ENCODE measurements at regions not wholly inside any gene's neighbourhood (a gene's known extent, or its start where the extent isn't known, plus 50 kb on each side); places are given as distances from the start of the nearest gene placed in this dataset.

DNA sequence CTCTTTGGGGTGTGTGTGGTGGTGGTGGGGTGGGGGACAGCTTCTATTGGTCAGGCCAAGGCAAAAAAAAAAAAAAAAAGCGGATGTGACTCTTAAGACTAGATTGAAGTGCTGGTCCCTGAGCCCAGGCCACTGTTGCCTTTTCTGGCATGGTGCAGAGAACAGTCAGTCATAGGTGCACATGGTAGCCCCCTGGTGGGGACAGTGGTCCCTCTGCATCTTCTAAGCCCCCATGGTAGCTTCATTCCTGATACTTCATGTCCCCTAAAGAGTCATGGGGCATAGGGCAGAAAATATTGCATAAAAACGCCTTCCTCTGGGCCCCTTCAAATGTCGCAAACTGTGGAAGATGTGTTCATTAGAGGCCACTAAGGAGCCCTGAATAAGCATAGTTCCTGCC is 371.8 kb downstream of the NPHP4 start:
- DNase-seq: no peak

DNA sequence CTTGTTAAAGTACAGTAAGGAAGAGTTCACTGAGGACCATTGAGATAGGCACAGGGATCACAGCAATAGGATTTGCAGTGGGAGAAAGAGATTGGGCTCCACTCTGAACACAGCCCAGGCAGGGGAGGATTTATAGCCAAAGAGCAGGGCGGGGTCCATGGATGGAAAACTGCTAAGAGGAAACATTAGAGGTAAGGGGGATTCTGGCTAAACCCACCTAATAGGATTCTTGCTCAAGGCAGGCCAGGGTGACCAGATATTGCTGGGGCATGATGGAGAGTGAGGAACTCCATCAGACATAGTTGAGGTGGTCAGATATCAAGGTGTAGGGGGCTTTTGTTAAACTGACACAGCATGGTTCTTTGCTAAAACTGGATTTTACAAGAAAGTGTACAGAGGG is 372.8 kb downstream of the NPHP4 start:
- DNase-seq: no peak

DNA sequence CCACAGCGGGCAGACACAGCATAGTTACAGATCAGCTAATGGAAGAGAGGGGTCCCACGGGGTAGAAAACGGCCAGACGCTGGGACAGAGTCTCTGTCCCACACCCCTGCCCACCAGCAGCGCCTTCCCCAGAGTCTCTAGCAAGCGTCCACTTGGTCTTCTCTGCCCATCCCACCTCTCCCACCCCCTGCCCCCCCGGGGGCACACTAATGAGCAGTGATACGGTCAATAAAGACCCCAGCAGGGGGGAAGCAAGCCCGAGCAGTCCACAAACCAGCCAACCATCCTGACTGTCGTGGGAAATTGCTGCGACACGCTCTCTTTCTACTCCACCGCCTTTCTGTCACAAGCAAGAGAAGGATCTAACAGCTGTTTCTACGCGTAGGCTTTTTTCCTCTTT is 374.7 kb downstream of the NPHP4 start:
- no peak for DNase-seq

DNA sequence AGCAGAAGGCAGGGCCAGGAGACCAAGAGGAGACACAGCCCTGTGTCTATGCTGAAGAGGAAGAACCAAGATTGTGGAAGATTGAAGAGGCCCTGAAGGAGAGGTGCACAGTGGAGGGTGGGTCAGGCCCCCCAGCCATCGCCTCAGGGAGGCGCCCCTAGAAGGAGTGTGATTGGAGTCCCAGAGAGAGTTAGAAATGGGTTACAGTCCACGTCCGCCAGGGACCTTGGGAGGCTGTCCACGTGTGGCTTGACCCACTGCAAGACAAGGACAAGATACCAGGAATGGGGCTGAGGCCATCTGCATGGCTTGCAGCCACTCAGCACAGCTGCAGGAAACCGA is 375.1 kb downstream of the NPHP4 start:
- DNase-seq: no peak

DNA sequence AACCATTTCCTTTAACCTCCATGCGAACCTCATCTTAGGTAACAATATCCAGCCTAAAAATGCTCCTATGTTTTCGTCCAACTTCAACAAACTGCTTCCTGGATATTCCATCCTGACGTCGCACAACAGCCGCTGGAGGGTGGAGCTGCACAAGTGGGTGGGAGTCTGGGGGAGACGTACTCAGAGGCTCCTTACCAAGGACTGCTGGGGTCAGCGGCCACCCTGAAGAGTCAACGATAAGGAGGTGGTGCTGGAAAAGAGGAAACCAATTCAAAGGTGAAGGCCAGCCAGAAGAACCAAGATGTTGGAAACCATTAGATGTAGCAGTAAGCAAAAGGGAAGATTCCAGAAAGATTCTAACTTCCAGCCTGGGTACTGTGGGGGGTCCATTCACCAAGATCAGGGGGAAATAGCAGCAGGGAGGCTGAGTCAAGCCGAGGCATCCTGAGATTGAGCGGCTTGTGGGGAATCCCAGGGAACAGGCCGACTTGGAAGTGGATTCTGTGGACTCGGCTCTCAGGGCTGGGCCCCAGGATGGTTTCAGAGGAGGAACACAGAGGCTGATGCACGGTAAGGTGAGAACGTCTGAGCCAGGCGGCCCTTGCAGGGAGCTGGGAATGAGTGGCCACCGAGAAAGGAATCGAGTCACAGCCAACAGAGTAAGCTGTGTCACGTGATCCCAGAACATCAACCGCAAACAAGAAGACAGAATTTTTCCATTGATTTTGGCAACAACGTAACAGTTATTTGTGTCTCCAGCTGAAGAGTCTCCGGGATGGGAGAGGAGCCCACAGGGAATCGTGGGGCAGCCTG is 375.7 kb downstream of the NPHP4 start:
- no peak for DNase-seq

DNA sequence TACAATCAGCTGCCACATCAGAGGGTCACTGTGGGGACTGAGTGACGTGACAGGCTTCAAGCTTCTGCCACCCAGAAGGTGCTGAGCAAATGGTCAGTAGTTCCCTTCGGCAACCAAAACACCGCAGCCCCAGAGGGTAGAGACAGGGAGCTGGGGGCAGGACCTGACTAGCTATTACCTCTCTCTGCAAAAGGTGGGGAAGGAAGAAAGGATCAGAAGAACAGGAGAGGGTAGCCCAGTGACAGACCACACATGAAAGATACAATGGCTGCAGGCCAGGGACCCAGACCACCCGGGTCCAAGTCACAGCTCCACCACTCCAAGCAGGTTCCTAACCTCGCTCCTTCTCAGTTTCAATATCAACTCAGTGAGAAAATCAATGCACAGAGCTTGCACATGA is 377.1 kb downstream of the NPHP4 start:
- DNase-seq: no peak

DNA sequence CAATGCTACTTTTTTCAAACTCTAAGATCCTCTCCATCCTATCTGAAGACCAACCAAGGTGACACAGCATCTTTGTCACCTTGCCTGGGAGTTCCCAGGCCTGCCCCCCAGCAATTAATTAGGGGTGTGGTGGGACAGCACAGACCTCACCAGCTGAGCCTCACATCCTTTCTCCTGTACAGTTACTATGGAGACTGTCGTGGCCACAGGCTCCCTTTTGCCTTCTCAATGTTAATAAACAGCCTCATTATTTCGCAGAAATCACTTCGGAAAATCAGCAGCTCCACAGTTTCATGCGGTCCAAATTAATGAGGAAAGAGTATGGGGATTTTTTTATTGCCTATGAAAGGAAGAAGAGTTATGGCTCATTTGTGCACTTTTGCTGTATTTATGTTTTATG is 378.3 kb downstream of the NPHP4 start:
- DNase-seq: no peak

DNA sequence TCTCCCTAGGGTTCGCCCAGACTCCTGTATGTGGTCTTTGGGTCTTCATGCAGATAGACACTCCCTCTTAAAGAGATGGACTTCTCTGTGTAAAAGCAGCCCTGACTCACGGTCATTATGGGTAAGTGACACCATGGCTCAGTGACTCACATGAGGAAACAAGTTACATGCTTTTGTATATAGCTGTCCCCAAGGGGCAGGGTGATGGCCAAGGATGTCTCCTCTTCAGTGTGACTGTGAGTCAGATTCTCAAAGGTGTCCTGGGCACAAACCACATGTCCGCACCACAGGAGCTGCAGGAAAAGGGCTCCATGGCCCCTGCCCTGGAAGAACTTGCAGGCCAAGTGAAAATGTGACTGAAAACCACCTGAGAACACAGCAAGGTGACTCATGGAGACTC is 380.4 kb downstream of the NPHP4 start:
- no peak for DNase-seq

DNA sequence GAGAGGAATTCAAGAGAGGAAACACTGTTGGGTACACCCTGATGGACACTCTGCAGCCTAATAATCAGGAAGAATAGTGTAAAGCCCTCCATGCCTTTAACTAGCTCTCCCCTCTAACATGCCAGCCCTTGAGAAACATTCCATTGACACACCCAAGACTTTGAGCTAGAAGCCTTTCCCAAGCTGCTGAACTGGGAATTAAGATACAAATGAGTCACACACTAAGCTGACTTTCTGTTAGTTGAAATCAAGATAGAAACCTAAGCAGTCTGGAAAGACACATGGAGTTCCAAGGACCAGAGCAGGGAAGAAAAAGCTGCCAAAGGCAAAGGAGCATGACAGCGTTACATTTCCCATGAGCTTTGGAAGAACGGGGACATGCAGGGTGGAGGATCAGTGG is 380.8 kb downstream of the NPHP4 start:
- DNase-seq: no peak

DNA sequence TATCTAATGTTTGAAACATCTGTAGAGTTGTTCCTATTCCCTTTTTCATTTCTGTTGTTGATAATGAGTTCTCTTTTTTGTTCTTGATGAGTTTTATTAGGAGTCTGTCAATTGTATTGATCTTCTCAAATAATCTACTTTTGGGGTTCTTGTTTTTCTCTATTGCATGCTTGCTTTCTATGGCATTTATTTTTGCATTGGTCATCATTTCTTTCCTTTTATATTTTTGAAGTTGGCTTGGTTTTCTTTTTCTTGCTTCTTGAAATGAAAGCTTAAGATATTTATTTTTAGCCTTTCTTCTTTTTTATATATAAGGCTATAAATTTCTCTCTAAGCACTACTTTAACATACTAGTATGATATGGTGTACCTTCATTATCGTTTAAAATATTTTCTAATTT is 381.8 kb downstream of the NPHP4 start:
- DNase-seq: no peak

DNA sequence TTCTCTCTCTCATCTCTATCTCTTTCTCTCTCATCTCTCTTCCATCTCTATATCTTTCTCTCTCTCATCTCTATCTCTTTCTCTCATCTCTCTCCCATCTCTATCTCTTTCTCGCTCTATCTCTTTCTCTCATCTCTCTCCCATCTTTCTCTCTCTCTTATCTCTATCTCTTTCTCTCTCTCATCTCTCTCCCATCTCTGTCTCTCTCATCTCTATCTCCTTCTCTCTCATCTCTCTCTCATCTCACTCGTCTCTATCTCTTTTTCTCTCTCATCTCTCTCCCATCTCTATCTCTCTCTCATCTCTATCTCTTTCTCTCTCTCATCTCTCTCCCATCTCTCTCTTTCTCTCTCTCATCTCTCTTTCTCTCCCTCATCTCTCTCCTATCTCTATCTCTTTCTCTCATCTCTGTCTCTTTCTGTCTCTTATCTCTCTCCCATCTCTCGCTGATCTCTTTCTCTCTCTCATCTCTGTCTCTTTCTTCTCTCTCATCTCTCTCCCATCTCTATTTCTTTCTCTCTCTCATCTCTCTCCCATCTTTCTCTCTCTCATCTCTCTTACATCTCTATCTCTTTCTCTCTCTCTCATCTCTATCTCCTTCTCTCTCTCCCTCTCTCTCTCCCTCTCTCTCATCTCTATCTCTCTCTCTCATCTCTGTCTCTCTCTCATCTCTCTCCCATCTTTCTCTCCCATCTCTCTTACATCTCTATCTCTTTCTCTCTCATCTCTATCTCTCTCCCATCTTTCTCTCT is 388.7 kb downstream of the NPHP4 start:
- no peak for DNase-seq

DNA sequence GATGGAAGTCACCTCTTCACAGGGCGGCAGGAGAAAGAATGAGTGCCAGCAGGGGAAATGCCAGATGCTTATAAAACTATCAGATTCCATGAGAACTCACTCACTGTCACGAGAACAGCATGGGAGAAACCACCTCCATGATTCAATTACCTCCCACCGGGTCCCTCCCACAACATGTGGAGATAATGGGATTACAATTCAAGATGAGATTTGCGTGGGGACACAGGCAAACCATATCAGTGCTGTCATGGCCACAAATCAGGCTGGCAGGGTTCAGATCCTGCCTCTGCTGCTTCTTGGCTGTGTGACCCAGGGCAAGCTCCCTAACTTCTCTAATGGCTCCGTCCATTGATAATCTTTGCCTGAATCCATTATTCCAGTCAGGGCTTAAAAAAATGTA is 389.5 kb downstream of the NPHP4 start:
- peak; percentile 27 for DNase-seq

DNA sequence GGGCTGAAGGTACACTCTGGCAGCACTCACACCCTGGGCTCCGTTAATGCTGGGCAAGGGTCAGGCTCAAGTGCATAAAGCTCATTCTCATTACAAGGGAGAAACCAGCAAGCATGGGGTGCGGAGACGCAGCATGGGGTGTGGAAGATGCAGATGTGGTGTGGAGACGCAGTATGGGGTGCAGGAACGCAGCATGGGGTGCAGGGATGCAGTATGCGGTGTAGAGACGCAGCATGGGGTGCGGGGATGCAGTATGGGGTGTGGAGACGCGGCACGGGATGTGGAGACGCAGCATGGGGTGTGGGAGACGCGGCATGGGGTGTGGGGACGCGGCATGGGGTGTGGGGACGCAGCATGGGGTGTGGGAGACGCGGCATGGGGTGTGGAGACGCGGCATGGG is 390.7 kb downstream of the NPHP4 start:
- no peak for DNase-seq

DNA sequence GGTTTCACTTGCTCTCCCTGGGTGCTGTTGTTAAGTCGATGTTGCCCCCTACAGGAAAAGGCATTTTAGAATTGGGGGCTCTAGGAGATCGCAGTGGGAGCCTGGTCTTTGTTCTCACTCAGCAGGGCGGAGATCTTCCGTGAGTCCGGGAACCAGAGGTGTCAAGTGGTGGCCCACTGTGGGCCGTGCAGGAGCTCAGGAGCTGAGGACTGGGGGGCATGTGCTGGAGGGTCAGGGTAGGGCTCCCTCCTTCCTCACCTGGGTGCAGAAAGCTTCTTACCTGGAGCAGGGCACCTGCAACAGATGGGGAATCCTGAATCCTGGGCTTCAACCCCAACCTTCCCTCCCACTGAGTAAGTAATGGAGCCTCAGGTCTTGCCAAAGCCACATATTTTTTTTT is 392.7 kb downstream of the NPHP4 start:
- no peak for DNase-seq

DNA sequence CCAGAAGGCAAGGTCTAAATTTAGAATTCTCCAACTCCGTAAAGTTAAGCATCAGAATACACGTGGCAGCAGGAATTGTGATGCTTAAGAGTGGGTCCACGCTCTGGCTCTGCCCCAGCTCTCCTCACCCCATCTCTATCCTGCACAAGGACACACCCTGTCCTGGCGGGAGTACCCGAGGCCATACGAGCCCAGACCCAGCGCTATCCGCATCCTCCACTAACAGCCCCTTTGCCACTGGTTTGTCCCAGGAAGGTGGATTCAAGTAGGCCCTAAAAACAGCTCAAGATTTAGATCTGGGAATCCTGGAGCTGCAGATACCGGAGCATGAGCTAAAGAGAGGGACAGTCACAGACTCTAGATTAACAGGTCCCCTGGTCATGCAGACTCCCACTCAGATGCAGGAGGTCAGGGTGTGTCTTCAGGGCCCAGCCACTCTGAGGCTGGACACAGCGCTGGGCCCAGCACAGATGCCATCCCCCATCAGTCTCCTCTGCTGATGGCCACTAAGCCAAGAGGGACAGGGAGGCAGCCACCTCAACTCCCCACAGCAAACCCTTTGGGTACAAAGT is 393.3 kb downstream of the NPHP4 start:
- DNase-seq: no peak

DNA sequence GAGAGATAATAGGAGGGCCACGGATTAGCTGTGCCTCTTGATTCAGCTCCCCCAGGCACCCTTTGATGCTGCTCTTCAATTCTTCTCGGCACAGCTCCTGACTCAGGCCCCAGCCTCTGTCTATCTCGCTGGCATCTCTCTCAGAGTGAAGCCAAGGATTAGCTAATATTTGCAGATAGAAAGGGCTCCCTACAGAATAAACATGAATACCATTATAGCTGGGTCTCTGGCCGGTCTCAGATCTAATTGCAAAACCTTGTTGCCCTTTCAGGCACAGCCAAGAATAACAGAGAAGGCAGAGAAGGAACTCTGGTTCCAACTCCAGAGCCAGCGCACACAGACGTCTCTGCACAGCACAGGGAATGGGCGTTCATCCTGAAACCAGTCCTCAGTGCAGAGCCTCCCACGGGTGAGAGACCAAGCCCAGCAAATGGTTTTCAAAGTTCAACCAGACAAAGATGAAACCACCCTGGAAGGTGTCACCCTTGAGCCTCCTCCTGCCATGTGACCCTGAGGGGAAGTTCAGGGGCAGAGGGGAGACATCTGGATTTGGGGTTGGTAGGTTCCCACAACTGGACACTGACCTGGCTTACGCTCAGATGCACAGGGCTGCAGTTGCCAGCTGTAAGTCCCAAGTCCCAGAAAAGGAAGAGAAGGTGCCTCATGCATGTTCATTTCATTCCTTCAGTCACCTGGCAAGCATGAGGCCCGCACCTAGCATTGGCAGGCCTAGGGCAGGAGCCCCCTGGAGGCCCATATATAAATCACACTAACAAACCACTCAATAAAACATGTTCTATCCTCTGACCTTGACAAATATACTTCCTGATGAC is 394.0 kb downstream of the NPHP4 start:
- no peak for DNase-seq

DNA sequence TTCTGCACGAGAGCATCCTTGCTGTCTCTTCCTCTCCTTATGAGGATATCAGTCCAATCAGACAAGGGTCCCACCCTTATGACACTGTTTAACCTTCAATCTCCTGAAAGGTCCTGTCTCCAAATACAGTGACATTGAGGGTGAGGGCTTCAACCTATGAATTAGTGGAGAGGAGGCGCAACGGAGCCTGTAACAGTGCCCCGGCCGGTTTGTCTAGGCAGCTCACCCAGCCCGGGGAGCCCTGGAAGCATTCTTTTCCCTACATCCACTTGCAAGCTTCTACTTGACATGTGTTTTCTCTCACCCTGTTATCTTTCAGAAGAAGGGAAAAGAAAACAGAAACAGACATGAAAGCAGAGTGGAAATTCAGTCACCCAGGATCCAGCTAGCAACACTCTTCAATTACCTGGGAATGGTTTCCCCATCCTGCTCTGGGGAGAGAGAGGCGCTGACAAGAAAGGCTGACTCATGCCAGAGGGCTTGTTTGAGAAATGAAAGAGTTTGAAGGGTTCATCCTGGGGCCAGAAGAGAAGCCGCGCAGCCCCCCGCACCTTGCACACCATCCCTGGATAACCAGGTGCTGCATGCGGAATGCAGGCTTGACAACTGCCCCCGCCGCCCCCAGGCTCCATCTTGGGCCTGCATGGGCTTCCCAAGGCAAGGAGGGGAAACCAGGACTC is 394.9 kb downstream of the NPHP4 start:
- no peak for DNase-seq

DNA sequence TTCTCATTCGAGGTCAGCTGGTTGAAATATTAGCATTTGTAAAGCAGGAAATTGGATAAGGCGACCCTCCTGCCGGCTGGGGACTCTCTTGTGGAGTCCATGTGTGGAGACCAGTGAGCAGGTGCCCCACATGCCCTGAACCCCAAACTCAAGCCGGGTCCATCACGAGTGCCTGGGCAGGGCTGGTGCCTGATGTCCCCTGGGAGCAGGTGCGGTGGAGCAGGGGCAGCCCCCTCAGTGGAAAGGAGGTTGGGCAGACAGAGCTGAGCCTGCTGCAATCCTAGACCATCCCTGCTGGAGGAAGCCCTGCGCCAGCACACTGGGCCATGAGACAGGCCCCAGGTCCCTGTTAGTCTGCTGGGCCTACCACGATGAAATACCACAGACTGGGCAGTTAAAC is 395.6 kb downstream of the NPHP4 start:
- DNase-seq: no peak

DNA sequence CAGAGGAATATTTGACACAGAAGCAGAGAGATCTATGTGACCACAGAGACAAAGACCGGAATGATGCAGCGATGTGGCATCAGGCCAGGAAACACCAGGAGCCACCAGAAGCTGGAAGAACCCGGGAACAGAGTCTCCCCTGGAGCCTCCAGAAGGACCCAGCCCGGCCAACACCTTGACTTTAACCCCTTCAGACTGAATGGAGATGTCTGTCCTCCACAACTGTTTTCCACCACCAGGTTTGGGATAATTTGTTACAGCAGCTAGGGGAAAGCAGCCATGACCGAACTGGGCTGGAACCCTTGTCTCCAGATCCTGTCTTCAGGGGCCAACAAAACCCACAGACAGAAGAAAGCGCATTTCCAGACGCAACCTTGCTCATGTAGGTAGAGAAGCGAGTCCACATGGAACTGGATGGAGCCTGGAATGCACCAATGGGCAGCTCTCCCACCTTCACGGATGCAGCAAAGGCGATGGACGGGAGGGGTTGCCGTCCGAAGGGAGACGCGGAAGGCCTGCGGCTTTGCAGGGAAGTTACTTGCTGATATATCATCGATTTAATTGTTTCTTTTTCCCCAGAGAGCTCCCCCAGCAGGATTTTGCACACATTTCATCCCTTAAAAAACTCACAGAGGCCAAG is 396.6 kb downstream of the NPHP4 start:
- no peak for DNase-seq

DNA sequence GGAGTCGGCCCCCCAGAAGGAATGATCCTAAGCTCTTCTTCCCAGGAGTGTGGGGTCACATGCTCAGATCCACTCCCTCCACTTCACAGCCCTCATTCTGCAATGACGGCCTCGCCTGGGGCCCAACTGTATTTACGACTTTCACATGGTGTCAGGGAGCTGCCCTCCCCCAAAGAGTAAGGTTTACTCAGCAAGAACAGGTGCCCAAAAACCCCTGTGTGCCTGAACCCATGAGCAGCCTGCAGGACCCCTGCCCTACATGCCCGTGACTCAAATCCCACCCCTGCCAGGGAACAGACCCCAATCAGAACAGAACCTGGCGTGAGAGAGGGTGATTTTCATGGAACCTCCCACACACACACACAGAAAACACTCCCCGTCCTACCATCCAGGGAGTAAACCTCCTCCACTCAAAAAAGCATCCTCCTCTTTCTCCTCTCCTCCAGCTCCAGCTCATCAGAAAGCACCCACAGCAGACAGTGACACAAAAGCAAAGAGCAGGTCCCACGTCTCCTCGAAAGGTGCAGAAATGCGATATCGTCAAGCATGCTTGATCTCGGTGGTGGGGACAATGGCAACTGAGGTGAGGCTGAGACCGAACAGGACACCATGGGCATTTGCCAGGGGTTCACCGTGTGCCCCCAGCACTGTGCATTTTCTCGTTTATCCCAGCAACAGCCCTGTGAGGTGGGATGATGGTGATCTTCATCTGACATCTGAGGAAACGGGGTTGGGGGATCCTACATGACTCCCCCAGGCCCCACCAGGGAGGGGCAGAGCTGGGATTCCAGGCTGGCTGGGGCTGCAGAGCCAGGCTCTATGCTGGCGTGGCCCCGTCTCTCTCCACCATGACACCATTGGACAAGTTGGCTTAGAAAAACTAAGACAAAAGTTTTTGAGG is 397.9 kb downstream of the NPHP4 start:
- DNase-seq: no peak

DNA sequence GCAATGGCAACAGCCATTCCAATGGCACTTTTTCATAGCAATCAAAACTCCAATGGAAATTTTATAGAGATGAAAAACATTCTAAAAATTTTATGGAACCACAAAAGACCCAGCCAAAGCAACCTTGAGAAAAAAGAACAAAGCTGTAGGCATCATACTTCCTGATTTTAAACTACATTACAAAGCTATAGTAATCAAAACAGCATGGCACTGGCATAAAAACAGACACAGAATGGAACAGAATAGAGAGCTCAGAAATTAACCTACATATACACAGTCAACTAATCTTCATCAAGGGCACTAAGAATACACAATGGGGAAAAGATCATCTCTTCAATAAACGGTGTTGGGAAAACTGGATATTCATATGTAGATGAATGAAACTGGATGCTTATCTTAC is 401.5 kb downstream of the NPHP4 start:
- DNase-seq: no peak
